WTC11 (cell line): ENCODE measurements at regions not wholly inside any gene's neighbourhood (a gene's known extent, or its start where the extent isn't known, plus 50 kb on each side); places are given as distances from the start of the nearest gene placed in this dataset.

Experiments
- CTCF ChIP-seq: fragments of 200-600 bp; IDR thresholded peaks from 2 replicates; pipeline ENCODE4 v1.8.0; 2022; ENCODE audit warnings: antibody characterized with exemption
- JUN ChIP-seq: sonication (generic); formaldehyde crosslinking; IDR thresholded peaks from 2 replicates; pipeline ENCODE4 v1.8.0; 2023; ENCODE audit warnings: mild to moderate bottlenecking, missing genetic modification reagents
- KAT7 ChIP-seq: sonication (generic); formaldehyde crosslinking; IDR thresholded peaks from 2 replicates; pipeline ENCODE4 v1.8.1; 2023; ENCODE audit warnings: missing genetic modification reagents, mild to moderate bottlenecking, borderline replicate concordance
- NR3C1 ChIP-seq: sonication (generic); formaldehyde crosslinking; conservative IDR thresholded peaks from 2 replicates; pipeline ENCODE4 v1.8.1; 2023; ENCODE audit warnings: low read depth, mild to moderate bottlenecking, missing genetic modification reagents
- SP1 ChIP-seq: sonication (generic); formaldehyde crosslinking; conservative IDR thresholded peaks from 2 replicates; pipeline ENCODE4 v1.8.1; 2022; ENCODE audit warnings: missing genetic modification reagents
- ZNF138 ChIP-seq: sonication (generic); formaldehyde crosslinking; conservative IDR thresholded peaks from 2 replicates; pipeline ENCODE4 v1.8.1; 2022; ENCODE audit warnings: mild to moderate bottlenecking, moderate library complexity, missing genetic modification reagents
- ZNF219 ChIP-seq: sonication (generic); formaldehyde crosslinking; IDR thresholded peaks from 2 replicates; pipeline ENCODE4 v1.8.0; 2023; ENCODE audit warnings: missing genetic modification reagents, mild to moderate bottlenecking, borderline replicate concordance
- ZNF396 ChIP-seq: fragments of 250-450 bp; sonication (Bioruptor Pico); IDR thresholded peaks from 2 replicates; pipeline ENCODE4 v1.8.0; 2021; ENCODE audit warnings: mild to moderate bottlenecking, moderate library complexity, borderline replicate concordance
- TF ChIP-seq, protein P1 (sequence below): sonication (generic); formaldehyde crosslinking; IDR thresholded peaks from 2 replicates; pipeline ENCODE4 v1.8.1; 2023; ENCODE audit warnings: mild to moderate bottlenecking, missing genetic modification reagents
- TF ChIP-seq, protein P2 (sequence below): sonication (generic); formaldehyde crosslinking; IDR thresholded peaks from 2 replicates; pipeline ENCODE4 v1.8.1; 2022; ENCODE audit warnings: low read depth, missing genetic modification reagents, borderline replicate concordance
- TF ChIP-seq, protein P3 (sequence below): sonication (generic); formaldehyde crosslinking; IDR thresholded peaks from 2 replicates; pipeline ENCODE4 v1.8.0; 2022; ENCODE audit warnings: mild to moderate bottlenecking, missing genetic modification reagents
- TF ChIP-seq, protein P4 (sequence below): sonication (generic); formaldehyde crosslinking; IDR thresholded peaks from 2 replicates; pipeline ENCODE4 v1.8.1; 2022; ENCODE audit warnings: low read depth, mild to moderate bottlenecking, moderate library complexity, missing genetic modification reagents, borderline replicate concordance
- TF ChIP-seq, protein P5 (sequence below): sonication (generic); formaldehyde crosslinking; IDR thresholded peaks from 2 replicates; pipeline ENCODE4 v1.8.0; 2022; ENCODE audit warnings: mild to moderate bottlenecking, missing genetic modification reagents

- TF ChIP-seq ZNF219 (CRISPR knock-in tag) (no peak), CTCF (no peak), SP1 (no peak), JUN (no peak), ZNF138 (CRISPR knock-in tag) (no peak), KAT7 (no peak), NR3C1 (CRISPR knock-in tag) (no peak), ZNF396 (CRISPR knock-in tag) (no peak)
- TF ChIP-seq, protein P1, sequence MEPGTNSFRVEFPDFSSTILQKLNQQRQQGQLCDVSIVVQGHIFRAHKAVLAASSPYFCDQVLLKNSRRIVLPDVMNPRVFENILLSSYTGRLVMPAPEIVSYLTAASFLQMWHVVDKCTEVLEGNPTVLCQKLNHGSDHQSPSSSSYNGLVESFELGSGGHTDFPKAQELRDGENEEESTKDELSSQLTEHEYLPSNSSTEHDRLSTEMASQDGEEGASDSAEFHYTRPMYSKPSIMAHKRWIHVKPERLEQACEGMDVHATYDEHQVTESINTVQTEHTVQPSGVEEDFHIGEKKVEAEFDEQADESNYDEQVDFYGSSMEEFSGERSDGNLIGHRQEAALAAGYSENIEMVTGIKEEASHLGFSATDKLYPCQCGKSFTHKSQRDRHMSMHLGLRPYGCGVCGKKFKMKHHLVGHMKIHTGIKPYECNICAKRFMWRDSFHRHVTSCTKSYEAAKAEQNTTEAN (CRISPR knock-in tag), result no peak
- TF ChIP-seq, protein P2, sequence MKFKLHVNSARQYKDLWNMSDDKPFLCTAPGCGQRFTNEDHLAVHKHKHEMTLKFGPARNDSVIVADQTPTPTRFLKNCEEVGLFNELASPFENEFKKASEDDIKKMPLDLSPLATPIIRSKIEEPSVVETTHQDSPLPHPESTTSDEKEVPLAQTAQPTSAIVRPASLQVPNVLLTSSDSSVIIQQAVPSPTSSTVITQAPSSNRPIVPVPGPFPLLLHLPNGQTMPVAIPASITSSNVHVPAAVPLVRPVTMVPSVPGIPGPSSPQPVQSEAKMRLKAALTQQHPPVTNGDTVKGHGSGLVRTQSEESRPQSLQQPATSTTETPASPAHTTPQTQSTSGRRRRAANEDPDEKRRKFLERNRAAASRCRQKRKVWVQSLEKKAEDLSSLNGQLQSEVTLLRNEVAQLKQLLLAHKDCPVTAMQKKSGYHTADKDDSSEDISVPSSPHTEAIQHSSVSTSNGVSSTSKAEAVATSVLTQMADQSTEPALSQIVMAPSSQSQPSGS, result no peak
- TF ChIP-seq, protein P3, sequence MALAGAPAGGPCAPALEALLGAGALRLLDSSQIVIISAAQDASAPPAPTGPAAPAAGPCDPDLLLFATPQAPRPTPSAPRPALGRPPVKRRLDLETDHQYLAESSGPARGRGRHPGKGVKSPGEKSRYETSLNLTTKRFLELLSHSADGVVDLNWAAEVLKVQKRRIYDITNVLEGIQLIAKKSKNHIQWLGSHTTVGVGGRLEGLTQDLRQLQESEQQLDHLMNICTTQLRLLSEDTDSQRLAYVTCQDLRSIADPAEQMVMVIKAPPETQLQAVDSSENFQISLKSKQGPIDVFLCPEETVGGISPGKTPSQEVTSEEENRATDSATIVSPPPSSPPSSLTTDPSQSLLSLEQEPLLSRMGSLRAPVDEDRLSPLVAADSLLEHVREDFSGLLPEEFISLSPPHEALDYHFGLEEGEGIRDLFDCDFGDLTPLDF (CRISPR knock-in tag), result no peak
- TF ChIP-seq, protein P4, sequence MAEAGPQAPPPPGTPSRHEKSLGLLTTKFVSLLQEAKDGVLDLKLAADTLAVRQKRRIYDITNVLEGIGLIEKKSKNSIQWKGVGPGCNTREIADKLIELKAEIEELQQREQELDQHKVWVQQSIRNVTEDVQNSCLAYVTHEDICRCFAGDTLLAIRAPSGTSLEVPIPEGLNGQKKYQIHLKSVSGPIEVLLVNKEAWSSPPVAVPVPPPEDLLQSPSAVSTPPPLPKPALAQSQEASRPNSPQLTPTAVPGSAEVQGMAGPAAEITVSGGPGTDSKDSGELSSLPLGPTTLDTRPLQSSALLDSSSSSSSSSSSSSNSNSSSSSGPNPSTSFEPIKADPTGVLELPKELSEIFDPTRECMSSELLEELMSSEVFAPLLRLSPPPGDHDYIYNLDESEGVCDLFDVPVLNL, result no peak
- TF ChIP-seq, protein P5, sequence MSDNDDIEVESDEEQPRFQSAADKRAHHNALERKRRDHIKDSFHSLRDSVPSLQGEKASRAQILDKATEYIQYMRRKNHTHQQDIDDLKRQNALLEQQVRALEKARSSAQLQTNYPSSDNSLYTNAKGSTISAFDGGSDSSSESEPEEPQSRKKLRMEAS (CRISPR knock-in tag), result no peak
Measured at GRCh38 chr18:76232779-76233178, 262.3 kb downstream of the ZNF516 start.
